ENCODE measurements at regions not wholly inside any gene's neighbourhood (a gene's known extent, or its start where the extent isn't known, plus 50 kb on each side); places are given as distances from the start of the nearest gene placed in this dataset.

- no peak for TF ChIP-seq EZH2phosphoT487 (IDR thresholded peaks at IDR 0.05)
- TF ChIP-seq CTCF (IDR thresholded peaks at IDR 0.05) = no peak
Measured at GRCh38 chr12:94766397-94766796, 116.0 kb upstream of the TMCC3 start.
